NCI-H2171 treated with DMSO at 0.1 percent for 48 hours (cell line): ENCODE measurements at regions not wholly inside any gene's neighbourhood (a gene's known extent, or its start where the extent isn't known, plus 50 kb on each side); places are given as distances from the start of the nearest gene placed in this dataset.

Experiments used
- DNase-seq: peaks from one replicate; lab custom pipeline; 2025; lab: John Stamatoyannopoulos, UW

GRCh38 chr5:82396871-82397514 is 118.8 kb upstream of the RPS23 start:
- no peak for DNase-seq

GRCh38 chr5:82396396-82396795 is 118.2 kb upstream of the RPS23 start:
- DNase-seq: no peak

GRCh38 chr5:82393951-82394350 is 115.8 kb upstream of the RPS23 start:
- DNase-seq: no peak

GRCh38 chr5:82390088-82390487 is 111.9 kb upstream of the RPS23 start:
- no peak for DNase-seq

GRCh38 chr5:82389347-82389746 is 111.2 kb upstream of the RPS23 start:
- DNase-seq: no peak

- no peak for DNase-seq
Observed at GRCh38 chr5:82388181-82388580, 110.0 kb upstream of the RPS23 start.

- no peak for DNase-seq
Observed at GRCh38 chr5:82387819-82388166, 109.6 kb upstream of the RPS23 start.

- no peak for DNase-seq
Observed at GRCh38 chr5:82387001-82387818, 109.1 kb upstream of the RPS23 start.

GRCh38 chr5:82386576-82386975 is 108.4 kb upstream of the RPS23 start:
- no peak for DNase-seq

- no peak for DNase-seq
Observed at GRCh38 chr5:82384034-82384750, 106.0 kb upstream of the RPS23 start.

GRCh38 chr5:82381591-82381990 is 103.4 kb upstream of the RPS23 start:
- DNase-seq: no peak

- DNase-seq: no peak
Observed at GRCh38 chr5:82376307-82376706, 98.2 kb upstream of the RPS23 start.

GRCh38 chr5:82375488-82376244 is 97.5 kb upstream of the RPS23 start:
- DNase-seq: no peak

- DNase-seq: no peak
Observed at GRCh38 chr5:82374637-82375036, 96.5 kb upstream of the RPS23 start.

GRCh38 chr5:82367930-82368329 is 89.8 kb upstream of the RPS23 start:
- no peak for DNase-seq

- DNase-seq: no peak
Observed at GRCh38 chr5:82365744-82366228, 87.6 kb upstream of the RPS23 start.

GRCh38 chr5:82365026-82365425 is 86.9 kb upstream of the RPS23 start:
- DNase-seq: no peak

- no peak for DNase-seq
Observed at GRCh38 chr5:82364497-82364896, 86.3 kb upstream of the RPS23 start.

GRCh38 chr5:82363524-82363923 is 85.4 kb upstream of the RPS23 start:
- no peak for DNase-seq

GRCh38 chr5:82362636-82363035 is 84.5 kb upstream of the RPS23 start:
- DNase-seq: no peak

- DNase-seq: no peak
Observed at GRCh38 chr5:82360022-82360421, 81.9 kb upstream of the RPS23 start.

- no peak for DNase-seq
Observed at GRCh38 chr5:82359272-82359671, 81.1 kb upstream of the RPS23 start.
